ENCODE measurements at regions not wholly inside any gene's neighbourhood (a gene's known extent, or its start where the extent isn't known, plus 50 kb on each side); places are given as distances from the start of the nearest gene placed in this dataset.
"Not testable (repeated sequence)": the region's sequence is repeated elsewhere in the genome, so short reads cannot be mapped to it uniquely, and the experiment has no call there.

GRCh38 chr6:67426686-67427085, 1208.4 kb upstream of the ADGRB3 start:
- not testable (repeated sequence) for TF ChIP-seq EP300 (IDR thresholded peaks at IDR 0.05; ENCODE audit: low read length); TAF1 (IDR thresholded peaks at IDR 0.05; ENCODE audit: control insufficient read depth, extremely low read depth, insufficient read depth, low read length, severe bottlenecking); CEBPG (CRISPR knock-in tag; IDR thresholded peaks at IDR 0.05); CEBPG (tag; conservative IDR thresholded peaks at IDR 0.05 in 1 of 2, IDR thresholded peaks at IDR 0.05 in 1 of 2); ZNF133 (CRISPR knock-in tag; IDR thresholded peaks at IDR 0.05); PHF8 (IDR thresholded peaks at IDR 0.05; ENCODE audit: borderline replicate concordance, low read length); CHD4 (IDR thresholded peaks at IDR 0.05; ENCODE audit: insufficient read depth, insufficient replicate concordance, low read depth, low read length, poor library complexity, severe bottlenecking)

Data from K562 (cell line).